H1 (cell line): ENCODE measurements at regions not wholly inside any gene's neighbourhood (a gene's known extent, or its start where the extent isn't known, plus 50 kb on each side); places are given as distances from the start of the nearest gene placed in this dataset.

Experiments used
- CTCF ChIA-PET: fragments of 300-600 bp; sonication (Branson Sonifier 250); formaldehyde crosslinking; loops from one replicate; lab custom pipeline; 2021; ENCODE audit not compliant: partially characterized antibody; lab: Charles Lee
- POLR2A ChIA-PET: fragments of 300-600 bp; sonication (Branson Sonifier 250); formaldehyde crosslinking; loops from one replicate; lab custom pipeline; 2021; ENCODE audit warnings: inconsistent platforms; ENCODE audit not compliant: partially characterized antibody; lab: Charles Lee
- DNase-seq, 2 experiments: peaks; one replicate each; pipeline versions ENCODE4 v3.0.0 to v3.0.0-alpha.2; 2010 to 2022; ENCODE audit warnings: low spot score in 2 of 2, low read depth in 1 of 2, mixed read lengths in 1 of 2
- FAIRE-seq: peaks from 2 replicates; lab custom pipeline; 2011; peaks lifted over from hg19 to GRCh38; lab: Jason Lieb, UNC
- H2AFZ ChIP-seq: 2 replicates; pipeline ENCODE4 v1.8.1; 2012; ENCODE audit warnings: low read length, inconsistent platforms
- H2AK5ac ChIP-seq: 2 replicates; pipeline ENCODE4 v1.6.1; 2013; ENCODE audit warnings: low read depth, low read length
- H2BK120ac ChIP-seq: replicated peaks from 2 replicates; pipeline ENCODE3; 2013; ENCODE audit warnings: low read depth, low read length, inconsistent platforms
- H2BK12ac ChIP-seq: 2 replicates; pipeline ENCODE4 v1.6.1; 2013; ENCODE audit warnings: low read depth, low read length
- H2BK15ac ChIP-seq: 2 replicates; pipeline ENCODE4 v1.6.1; 2013; ENCODE audit warnings: low read length
- H2BK20ac ChIP-seq: 2 replicates; pipeline ENCODE4 v1.6.1; 2013; ENCODE audit warnings: low read length
- H2BK5ac ChIP-seq: 2 replicates; pipeline ENCODE4 v1.6.1; 2013; ENCODE audit warnings: low read depth, low read length
- H3K14ac ChIP-seq: 2 replicates; pipeline ENCODE4 v1.6.1; 2013; ENCODE audit warnings: inconsistent platforms; ENCODE audit not compliant: insufficient read length
- H3K18ac ChIP-seq: 2 replicates; pipeline ENCODE4 v1.6.1; 2013; ENCODE audit warnings: low read length; ENCODE audit errors: extremely low read depth
- H3K23ac ChIP-seq: 2 replicates; pipeline ENCODE4 v1.6.1; 2013; ENCODE audit warnings: inconsistent platforms; ENCODE audit not compliant: insufficient read length
- H3K23me2 ChIP-seq: 2 replicates; pipeline ENCODE4 v1.6.1; 2013; ENCODE audit warnings: low read depth, low read length
- H3K27ac ChIP-seq: 2 replicates; pipeline ENCODE4 v1.6.1; 2011; ENCODE audit warnings: low read depth, low read length, inconsistent platforms
- H3K27me3 ChIP-seq, 4 experiments: replicated peaks in 1 of 4; 1 replicate in 1 of 4; 2 replicates in 3 of 4; pipeline versions ENCODE4 v1.6.1 to v1.8.1; 2011 to 2013; ENCODE audit warnings: low read length in 3 of 4, mild to moderate bottlenecking in 3 of 4, inconsistent platforms in 2 of 4, mixed read lengths in 2 of 4, moderate library complexity in 1 of 4; ENCODE audit not compliant: control insufficient read depth in 3 of 4, insufficient read depth in 3 of 4; ENCODE audit errors: extremely low read depth in 1 of 4
- H3K36me3 ChIP-seq, 4 experiments: 2 replicates each; pipeline versions ENCODE4 v1.6.1 to v1.8.1; 2011 to 2013; ENCODE audit warnings: mild to moderate bottlenecking in 4 of 4, low read length in 3 of 4, moderate library complexity in 2 of 4, control low read depth in 1 of 4, inconsistent platforms in 1 of 4; ENCODE audit not compliant: insufficient read depth in 4 of 4, control insufficient read depth in 2 of 4
- H3K4ac ChIP-seq: replicated peaks from 2 replicates; pipeline ENCODE3; 2013; ENCODE audit warnings: low read length, low read depth, mixed read lengths, inconsistent platforms; ENCODE audit not compliant: insufficient read length
- H3K4me1 ChIP-seq, 4 experiments: replicated peaks in 1 of 4; 1 replicate in 1 of 4; 2 replicates in 3 of 4; pipeline versions ENCODE4 v1.6.1 to v1.8.1; 2011 to 2013; ENCODE audit warnings: low read length in 3 of 4, inconsistent platforms in 2 of 4, mixed read lengths in 1 of 4; ENCODE audit not compliant: insufficient read depth in 4 of 4, control insufficient read depth in 3 of 4
- H3K4me2 ChIP-seq, 2 experiments: 2 replicates each; pipeline versions ENCODE4 v1.6.1 to v1.8.1; 2011 to 2013; ENCODE audit warnings: low read depth in 2 of 2, low read length in 2 of 2, control low read depth in 1 of 2, inconsistent platforms in 1 of 2, mild to moderate bottlenecking in 1 of 2; ENCODE audit not compliant: insufficient read depth in 1 of 2
- H3K4me3 ChIP-seq, 4 experiments: fragments of 200-600, 300-600 bp in 1 of 4; sonication (generic), shearing (Covaris generic), sonication (Bioruptor Twin) in 1 of 4; 2 replicates each; pipeline versions ENCODE4 v1.5.1 to v1.8.1; 2011 to 2016; ENCODE audit warnings: low read length in 4 of 4, low read depth in 3 of 4, control low read depth in 2 of 4, inconsistent platforms in 2 of 4, mild to moderate bottlenecking in 2 of 4, mixed read lengths in 1 of 4, moderate library complexity in 1 of 4; ENCODE audit not compliant: insufficient read depth in 2 of 4; ENCODE audit errors: extremely low read depth in 1 of 4
- H3K56ac ChIP-seq: replicated peaks from 2 replicates; pipeline ENCODE3; 2013; ENCODE audit warnings: low read depth, mild to moderate bottlenecking, mixed read lengths, low read length, inconsistent platforms; ENCODE audit not compliant: insufficient read length
- H3K79me1 ChIP-seq: 2 replicates; pipeline ENCODE4 v1.6.1; 2013; ENCODE audit warnings: low read depth, low read length, control low read depth
- H3K79me2 ChIP-seq, 2 experiments: 2 replicates each; pipeline versions ENCODE4 v1.6.1 to v1.8.1; 2012 to 2013; ENCODE audit warnings: low read length in 2 of 2, mild to moderate bottlenecking in 2 of 2, inconsistent platforms in 1 of 2; ENCODE audit not compliant: insufficient read depth in 2 of 2, control insufficient read depth in 1 of 2
- H3K9ac ChIP-seq, 4 experiments: replicated peaks in 1 of 4; 1 replicate in 1 of 4; 2 replicates in 3 of 4; pipeline versions ENCODE4 v1.6.1 to v1.8.1; 2011 to 2013; ENCODE audit warnings: low read depth in 3 of 4, low read length in 3 of 4, control low read depth in 2 of 4, mild to moderate bottlenecking in 2 of 4, moderate library complexity in 2 of 4, inconsistent platforms in 1 of 4; ENCODE audit errors: extremely low read depth in 1 of 4
- H3K9me3 ChIP-seq, 2 experiments: 2 replicates each; pipeline versions ENCODE4 v1.6.1 to v1.8.1; 2012 to 2013; ENCODE audit warnings: mild to moderate bottlenecking in 2 of 2, moderate library complexity in 2 of 2, control low read depth in 1 of 2, inconsistent platforms in 1 of 2, low read depth in 1 of 2, low read length in 1 of 2, mixed read lengths in 1 of 2; ENCODE audit not compliant: insufficient read depth in 2 of 2
- H4K20me1 ChIP-seq, 2 experiments: replicated peaks in 1 of 2; 2 replicates each; pipeline versions ENCODE3 to v1.8.1; 2011 to 2013; ENCODE audit warnings: inconsistent platforms in 2 of 2, low read length in 2 of 2, mild to moderate bottlenecking in 1 of 2; ENCODE audit not compliant: insufficient read depth in 2 of 2, control insufficient read depth in 1 of 2
- H4K5ac ChIP-seq: 2 replicates; pipeline ENCODE4 v1.6.1; 2013; ENCODE audit warnings: low read length, low read depth, mixed read lengths, inconsistent platforms; ENCODE audit not compliant: insufficient read length
- H4K8ac ChIP-seq: 2 replicates; pipeline ENCODE4 v1.8.0; 2013; ENCODE audit warnings: mild to moderate bottlenecking, moderate library complexity, low read length, inconsistent platforms; ENCODE audit not compliant: insufficient read depth; ENCODE audit errors: extremely low read depth
- H4K91ac ChIP-seq: replicated peaks from 2 replicates; pipeline ENCODE3; 2013; ENCODE audit warnings: low read length, mixed read lengths, inconsistent platforms; ENCODE audit not compliant: insufficient read length
- CBX5 ChIP-seq: fragments of 300-800, 300-1000 bp; sonication (generic); IDR thresholded peaks from 2 replicates; pipeline ENCODE4 v1.7.1; 2016; ENCODE audit warnings: antibody characterized with exemption, low read length, low read depth
- CBX8 ChIP-seq: fragments of 300-800, 300-1000 bp; sonication (generic); IDR thresholded peaks from 2 replicates; pipeline ENCODE4 v1.7.1; 2016; ENCODE audit warnings: low read depth, low read length, borderline replicate concordance
- CEBPB ChIP-seq: IDR thresholded peaks from 2 replicates; pipeline ENCODE4 v1.6.1; 2012; ENCODE audit warnings: low read depth, low read length
- CHD1 ChIP-seq: IDR thresholded peaks from 2 replicates; pipeline ENCODE4 v1.6.1; 2012; ENCODE audit warnings: low read depth, low read length, improper control_type of control experiment
- GTF2F1 ChIP-seq: IDR thresholded peaks from 2 replicates; pipeline ENCODE4 v1.6.1; 2012; ENCODE audit warnings: low read depth, low read length, improper control_type of control experiment, borderline replicate concordance
- HDAC2 ChIP-seq, 2 experiments: fragments of 300-600 bp in 1 of 2; sonication (generic) in 1 of 2; IDR thresholded peaks; 2 replicates each; pipeline ENCODE4 v1.6.1; 2011 to 2012; ENCODE audit warnings: low read depth in 2 of 2, low read length in 2 of 2, mild to moderate bottlenecking in 2 of 2, moderate library complexity in 2 of 2, borderline replicate concordance in 1 of 2, inconsistent platforms in 1 of 2
- JUN ChIP-seq: IDR thresholded peaks from 2 replicates; pipeline ENCODE4 v1.6.1; 2011; ENCODE audit warnings: low read depth, mild to moderate bottlenecking, improper control_type of control experiment, low read length
- MAX ChIP-seq: IDR thresholded peaks from 2 replicates; pipeline ENCODE4 v1.6.1; 2012; ENCODE audit warnings: inconsistent platforms
- POLR2A ChIP-seq, 2 experiments: IDR thresholded peaks; 1 replicate in 1 of 2; 2 replicates in 1 of 2; pipeline ENCODE4 v1.6.1; 2011; ENCODE audit warnings: low read depth in 2 of 2, low read length in 2 of 2, mild to moderate bottlenecking in 2 of 2; ENCODE audit errors: control extremely low read depth in 1 of 2
- POLR2AphosphoS5 ChIP-seq: IDR thresholded peaks from 2 replicates; pipeline ENCODE4 v1.6.1; 2011; ENCODE audit warnings: low read depth, low read length
- RBBP5 ChIP-seq: IDR thresholded peaks from 2 replicates; pipeline ENCODE4 v1.7.1; 2012; ENCODE audit warnings: low read depth, mild to moderate bottlenecking, inconsistent platforms, low read length, moderate library complexity, borderline replicate concordance
- RXRA ChIP-seq: IDR thresholded peaks from 2 replicates; pipeline ENCODE4 v1.6.1; 2011; ENCODE audit warnings: low read depth, mild to moderate bottlenecking, low read length, moderate library complexity; ENCODE audit not compliant: insufficient read depth
- SAP30 ChIP-seq: fragments of 300-600 bp; sonication (generic); IDR thresholded peaks from 2 replicates; pipeline ENCODE4 v1.7.1; 2012; ENCODE audit warnings: low read length, moderate library complexity, mild to moderate bottlenecking, inconsistent platforms; ENCODE audit not compliant: insufficient read depth, insufficient replicate concordance
- SIRT6 ChIP-seq: IDR thresholded peaks from one replicate; pipeline ENCODE4 v1.7.1; 2012; ENCODE audit warnings: low read length, inconsistent platforms
- TBP ChIP-seq: IDR thresholded peaks from 2 replicates; pipeline ENCODE4 v1.6.1; 2011; ENCODE audit warnings: low read depth, low read length, improper control_type of control experiment
- ZNF274 ChIP-seq: IDR thresholded peaks from 2 replicates; pipeline ENCODE4 v1.7.0; 2012; ENCODE audit warnings: low read length, borderline replicate concordance; ENCODE audit errors: extremely low read depth
- WGBS, 2 experiments: shearing (Covaris generic) in 1 of 2; methylation state at CpG; one replicate each; pipeline versions ENCODE4 v1.1.6 to v1.1.7; 2013 to 2015; ENCODE audit warnings: low lambda C conversion rate in 2 of 2, mixed read lengths in 2 of 2, inconsistent platforms in 1 of 2, low coverage in 1 of 2, missing lambda C conversion rate in 1 of 2; ENCODE audit not compliant: insufficient replicate concordance in 2 of 2, insufficient coverage in 1 of 2, insufficient read length in 1 of 2; ENCODE audit errors: extremely low coverage in 1 of 2, missing lambda C conversion rate in 1 of 2; 5-methylcytosine and 5-hydroxymethylcytosine counted together

GRCh38 chr15:36160351-36160750 is 419.1 kb upstream of the CDIN1 start:
- CTCF ChIA-PET: no interaction called here
- Histone ChIP-seq H4K8ac (no peak overlapping the region), H3K4me3 (no peak overlapping the region), H4K5ac (no peak overlapping the region)
- TF ChIP-seq CHD1 (no peak), POLR2AphosphoS5 (no peak), CEBPB (no peak), SAP30 (no peak), SIRT6 (no peak), RXRA (no peak), CBX5 (no peak), MAX (no peak), TBP (no peak), POLR2A (IDR thresholded peaks at IDR 0.05; ENCODE audit: control extremely low read depth in 1 of 2, low read depth in 2 of 2, low read length in 2 of 2) (no peak), CBX8 (no peak), GTF2F1 (no peak), RBBP5 (no peak), HDAC2 (IDR thresholded peaks at IDR 0.05; ENCODE audit: borderline replicate concordance in 1 of 2, low read depth in 2 of 2, low read length in 2 of 2) (no peak), JUN (no peak), ZNF274 (no peak)
- TF ChIP-seq, all 59 proteins: peak for 0
- H2AK5ac ChIP-seq: no peak overlapping the region
- H3K23me2 ChIP-seq: no peaks in the 10 kb centered on the region
- no peak overlapping the region for H3K4me2 ChIP-seq
- no peaks in the 10 kb centered on the region for H3K79me2 ChIP-seq
- no peak overlapping the region for H3K18ac ChIP-seq
- POLR2A ChIA-PET: no interaction called here
- H4K91ac ChIP-seq: no peak overlapping the region
- no peaks in the 10 kb centered on the region for H3K36me3 ChIP-seq
- no peak for FAIRE-seq
- H2BK12ac ChIP-seq: no peak overlapping the region
- no peak overlapping the region for H3K56ac ChIP-seq
- no peak overlapping the region for H2AFZ ChIP-seq
- H3K9me3 ChIP-seq: no peaks in the 10 kb centered on the region
- no peak overlapping the region for H3K9ac ChIP-seq
- H4K20me1 ChIP-seq: no peaks in the 10 kb centered on the region
- H3K4ac ChIP-seq: no peak overlapping the region
- no peak overlapping the region for H2BK15ac ChIP-seq
- no peaks in the 10 kb centered on the region; a peak in 1 of 7 replicates for H3K4me1 ChIP-seq
- no peaks in the 10 kb centered on the region for H3K27me3 ChIP-seq
- no peak overlapping the region for H3K14ac ChIP-seq
- no peak overlapping the region for H2BK120ac ChIP-seq
- H2BK20ac ChIP-seq: no peak overlapping the region
- no peak overlapping the region for H3K27ac ChIP-seq
- WGBS, 2 experiments: 96% methylated on average over 1 of the region's 1 CpG; no CpG with 5 or more reads in 1 of the 2 experiments
- H3K79me1 ChIP-seq: no peaks in the 10 kb centered on the region
- H2BK5ac ChIP-seq: no peak overlapping the region
- DNase-seq: no peak
- no peak overlapping the region for H3K23ac ChIP-seq
